Activated CD8-positive, alpha-beta T cell treated with anti-CD3 and anti-CD28 coated beads for 36 hours (primary cell): ENCODE measurements at regions not wholly inside any gene's neighbourhood (a gene's known extent, or its start where the extent isn't known, plus 50 kb on each side); places are given as distances from the start of the nearest gene placed in this dataset.

Source experiments
- ATAC-seq: fragments of 200-7000 bp; cut with Tn5 transposase; one replicate; pipeline ENCODE4 v1.10.0; 2021; ENCODE audit warnings: mild to moderate bottlenecking, moderate library complexity
- CTCF ChIA-PET: fragments of 350-600 bp; sonication (Branson Sonifier 250); formaldehyde crosslinking; loops from one replicate; lab custom pipeline; 2021; ENCODE audit warnings: antibody characterized with exemption; lab: Charles Lee
- POLR2A ChIA-PET: fragments of 350-600 bp; sonication (Branson Sonifier 250); formaldehyde crosslinking; loops from one replicate; lab custom pipeline; 2021; ENCODE audit warnings: antibody characterized with exemption; lab: Charles Lee
- DNase-seq: peaks from one replicate; pipeline ENCODE4 v3.0.0-alpha.2; 2020
- H3K27ac Mint-ChIP-seq: one replicate; pipeline ENCODE4 v1.8.0; 2021; ENCODE audit warnings: mild to moderate bottlenecking, mixed read lengths
- H3K27me3 Mint-ChIP-seq: one replicate; pipeline ENCODE4 v1.8.0; 2021; ENCODE audit warnings: mixed read lengths
- H3K36me3 Mint-ChIP-seq: one replicate; pipeline ENCODE4 v1.8.0; 2021; ENCODE audit warnings: low read depth, mixed read lengths
- H3K4me1 Mint-ChIP-seq: one replicate; pipeline ENCODE4 v1.8.0; 2021; ENCODE audit warnings: low read depth, mixed read lengths
- H3K4me3 Mint-ChIP-seq: one replicate; pipeline ENCODE4 v1.8.0; 2021; ENCODE audit warnings: mild to moderate bottlenecking, moderate library complexity, mixed read lengths
- H3K9me3 Mint-ChIP-seq: one replicate; pipeline ENCODE4 v1.8.0; 2021; ENCODE audit warnings: mixed read lengths
- intact Hi-C: fragments of 100-400 bp; cut with micrococcal nuclease; formaldehyde crosslinking; loops from one replicate; pipeline ENCODE4 v1.10.0; 2022
- TF ChIP-seq, protein P1 (sequence below): fragments of 200-600 bp; IDR thresholded peaks from one replicate; pipeline ENCODE4 v1.8.0; 2022; ENCODE audit warnings: antibody characterized with exemption, mild to moderate bottlenecking

DNA sequence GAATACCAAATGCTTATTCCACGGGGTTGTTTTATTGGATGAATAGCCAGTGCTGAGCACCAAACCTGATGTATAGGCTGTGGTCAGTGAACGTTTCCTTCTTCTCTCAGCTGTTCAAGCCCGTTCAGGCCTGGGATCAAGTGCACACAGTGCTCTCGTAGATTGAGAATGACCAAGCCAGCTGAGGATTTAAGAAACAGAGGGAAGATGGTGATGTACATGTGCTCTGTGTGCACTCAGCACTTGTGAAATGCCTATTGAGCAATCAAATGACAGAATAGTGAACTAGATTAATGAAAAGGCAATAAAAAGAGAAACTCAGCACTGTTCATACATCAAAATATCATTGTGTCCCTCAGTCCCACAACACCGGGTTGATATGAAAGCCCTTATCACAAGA lies 302.5 kb downstream of the BMPER start:
- CTCF ChIA-PET: no interaction called here
- Mint-ChIP-seq H3K27ac (no peak overlapping the region), H3K4me1 (no peaks in the 10 kb centered on the region), H3K36me3 (no peaks in the 10 kb centered on the region), H3K4me3 (no peak overlapping the region), H3K27me3 (peaks cover 2% of the 10 kb centered on the region), H3K9me3 (peaks cover 3% of the 10 kb centered on the region)
- TF ChIP-seq, protein P1, sequence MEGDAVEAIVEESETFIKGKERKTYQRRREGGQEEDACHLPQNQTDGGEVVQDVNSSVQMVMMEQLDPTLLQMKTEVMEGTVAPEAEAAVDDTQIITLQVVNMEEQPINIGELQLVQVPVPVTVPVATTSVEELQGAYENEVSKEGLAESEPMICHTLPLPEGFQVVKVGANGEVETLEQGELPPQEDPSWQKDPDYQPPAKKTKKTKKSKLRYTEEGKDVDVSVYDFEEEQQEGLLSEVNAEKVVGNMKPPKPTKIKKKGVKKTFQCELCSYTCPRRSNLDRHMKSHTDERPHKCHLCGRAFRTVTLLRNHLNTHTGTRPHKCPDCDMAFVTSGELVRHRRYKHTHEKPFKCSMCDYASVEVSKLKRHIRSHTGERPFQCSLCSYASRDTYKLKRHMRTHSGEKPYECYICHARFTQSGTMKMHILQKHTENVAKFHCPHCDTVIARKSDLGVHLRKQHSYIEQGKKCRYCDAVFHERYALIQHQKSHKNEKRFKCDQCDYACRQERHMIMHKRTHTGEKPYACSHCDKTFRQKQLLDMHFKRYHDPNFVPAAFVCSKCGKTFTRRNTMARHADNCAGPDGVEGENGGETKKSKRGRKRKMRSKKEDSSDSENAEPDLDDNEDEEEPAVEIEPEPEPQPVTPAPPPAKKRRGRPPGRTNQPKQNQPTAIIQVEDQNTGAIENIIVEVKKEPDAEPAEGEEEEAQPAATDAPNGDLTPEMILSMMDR: no peak
- intact Hi-C loops: no loop called here
- DNase-seq: no peak
- no peak for ATAC-seq
- POLR2A ChIA-PET: no interaction called here

DNA sequence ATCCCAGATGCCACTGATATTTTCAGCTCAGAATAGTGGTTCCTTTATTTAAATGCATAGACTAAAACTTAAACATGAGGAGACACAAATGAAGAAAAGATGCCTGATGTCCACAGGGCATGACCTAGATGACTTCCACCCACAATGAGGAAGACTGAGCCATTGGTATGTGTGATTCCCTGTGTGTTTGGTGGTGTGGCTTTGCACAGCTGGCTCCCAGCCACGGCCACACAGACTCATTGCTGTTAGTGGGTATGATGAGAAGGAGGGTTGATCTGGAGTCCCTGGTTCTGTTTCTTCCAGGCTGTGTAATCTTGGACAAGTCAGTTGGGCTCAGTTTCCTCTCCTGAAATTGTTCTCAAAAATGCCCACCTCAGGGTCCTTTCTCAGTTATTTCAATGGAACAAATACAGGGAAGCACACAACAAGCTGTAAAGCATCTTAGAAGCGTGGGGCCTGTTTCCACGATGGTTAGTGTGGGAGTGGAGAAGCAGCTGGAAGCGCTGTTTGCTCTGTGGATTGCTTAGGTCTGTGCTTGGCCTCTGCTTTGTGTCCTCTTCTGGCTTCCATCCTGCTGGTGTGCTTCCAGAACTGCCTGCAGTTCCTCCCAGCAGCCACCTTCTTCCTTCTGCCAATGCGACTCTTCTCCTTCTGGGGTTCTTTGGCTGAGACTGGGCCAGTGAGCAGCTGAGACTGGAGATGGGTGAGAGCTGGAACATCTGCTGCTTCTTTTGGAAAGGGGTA lies 303.7 kb downstream of the BMPER start:
- DNase-seq (no peak), ATAC-seq (no peak)
- H3K4me1 Mint-ChIP-seq: no peaks in the 10 kb centered on the region
- H3K4me3 Mint-ChIP-seq: no peak overlapping the region
- CTCF ChIA-PET: no interaction called here
- TF ChIP-seq, protein P1: no peak
- H3K27ac Mint-ChIP-seq: no peak overlapping the region
- H3K27me3 Mint-ChIP-seq: peaks cover 2% of the 10 kb centered on the region
- H3K36me3 Mint-ChIP-seq: no peaks in the 10 kb centered on the region
- POLR2A ChIA-PET: no interaction called here
- intact Hi-C loops: no loop called here
- peaks cover 3% of the 10 kb centered on the region for H3K9me3 Mint-ChIP-seq

DNA sequence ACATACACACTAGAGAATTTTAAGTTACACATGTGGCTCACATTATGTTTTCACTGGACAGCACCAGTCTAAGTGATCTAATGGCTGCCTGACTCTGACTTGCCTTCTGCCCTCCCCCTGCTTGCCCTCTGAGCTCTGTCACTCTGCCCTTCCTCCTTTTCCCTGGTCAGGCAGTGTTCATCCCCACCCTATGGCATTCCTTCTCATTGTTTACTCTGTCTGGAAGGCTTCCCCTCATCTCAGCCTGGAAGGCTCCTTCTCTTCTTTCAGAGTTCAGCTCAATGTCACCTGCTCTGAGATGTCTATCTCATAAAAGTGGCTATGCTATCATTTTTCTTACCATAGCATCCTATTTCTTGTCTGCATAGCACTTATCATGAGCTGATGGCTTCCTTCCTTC lies 305.7 kb downstream of the BMPER start:
- Mint-ChIP-seq H3K36me3 (no peaks in the 10 kb centered on the region), H3K4me1 (no peaks in the 10 kb centered on the region), H3K4me3 (no peak overlapping the region), H3K27me3 (peaks cover 2% of the 10 kb centered on the region), H3K27ac (no peak overlapping the region), H3K9me3 (peaks cover 3% of the 10 kb centered on the region)
- TF ChIP-seq, protein P1: no peak
- intact Hi-C loops: no loop called here
- DNase-seq (no peak), ATAC-seq (no peak)
- ChIA-PET CTCF (no interaction called here), POLR2A (no interaction called here)

DNA sequence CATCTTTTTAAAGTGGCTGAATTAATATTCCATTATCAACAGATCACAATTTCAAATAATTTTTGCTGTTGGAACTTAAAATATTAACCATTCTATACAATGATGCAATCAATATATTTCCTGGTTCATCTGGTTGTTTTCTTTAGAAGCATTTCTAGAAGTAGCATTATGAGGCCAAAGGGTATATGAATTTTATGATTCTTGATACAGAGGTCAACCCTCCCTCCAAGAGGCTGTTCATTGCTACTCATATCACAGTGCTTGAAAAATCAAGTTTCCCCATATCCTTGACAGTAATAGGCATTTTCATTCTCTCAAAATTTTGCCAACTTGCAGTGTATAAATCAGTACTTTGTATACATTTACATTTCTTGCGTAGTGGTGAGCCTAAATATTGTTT lies 312.6 kb downstream of the BMPER start:
- intact Hi-C loops: no loop called here
- H3K27me3 Mint-ChIP-seq: no peaks in the 10 kb centered on the region
- CTCF ChIA-PET: no interaction called here
- H3K36me3 Mint-ChIP-seq: no peaks in the 10 kb centered on the region
- POLR2A ChIA-PET: no interaction called here
- ATAC-seq (no peak), DNase-seq (no peak)
- TF ChIP-seq, protein P1: no peak
- H3K4me1 Mint-ChIP-seq: no peaks in the 10 kb centered on the region
- no peaks in the 10 kb centered on the region for H3K9me3 Mint-ChIP-seq
- no peak overlapping the region for H3K27ac Mint-ChIP-seq
- H3K4me3 Mint-ChIP-seq: no peak overlapping the region

DNA sequence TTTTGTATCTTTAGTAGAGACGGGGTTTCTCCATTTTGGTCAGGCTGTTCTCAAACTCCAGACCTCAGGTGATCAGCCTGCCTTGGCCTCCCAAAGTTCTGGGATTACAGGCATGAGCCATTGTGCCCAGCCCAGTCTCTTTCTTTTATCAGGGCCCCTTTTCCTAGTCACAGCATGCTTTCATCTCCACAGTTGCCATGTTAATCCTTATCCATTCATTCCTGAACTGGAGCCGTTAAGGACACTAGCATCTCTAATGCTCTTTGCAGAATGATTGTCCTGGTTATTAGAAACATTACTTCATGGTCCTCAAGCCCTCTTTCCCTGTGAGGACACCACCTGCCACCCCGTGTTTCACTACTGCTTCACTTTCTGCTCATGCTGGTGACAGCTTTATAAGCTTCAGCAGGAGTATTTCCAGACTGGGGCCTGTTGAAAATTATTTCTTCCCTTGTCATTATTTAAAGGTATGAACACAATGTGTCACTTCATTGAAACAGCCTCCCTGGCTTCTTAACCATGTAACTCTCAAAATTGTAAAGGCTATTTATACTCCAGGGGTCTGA lies 313.9 kb downstream of the BMPER start:
- ChIA-PET CTCF (no interaction called here), POLR2A (no interaction called here)
- Mint-ChIP-seq H3K4me3 (no peak overlapping the region), H3K9me3 (no peaks in the 10 kb centered on the region), H3K27me3 (no peaks in the 10 kb centered on the region), H3K27ac (no peak overlapping the region), H3K4me1 (no peaks in the 10 kb centered on the region), H3K36me3 (no peaks in the 10 kb centered on the region)
- intact Hi-C loops: no loop called here
- no peak for DNase-seq
- ATAC-seq: no peak
- TF ChIP-seq, protein P1: no peak
